ENCODE measurements at regions not wholly inside any gene's neighbourhood (a gene's known extent, or its start where the extent isn't known, plus 50 kb on each side); places are given as distances from the start of the nearest gene placed in this dataset.
"Not testable (repeated sequence)": the region's sequence is repeated elsewhere in the genome, so short reads cannot be mapped to it uniquely, and the experiment has no call there.

DNA sequence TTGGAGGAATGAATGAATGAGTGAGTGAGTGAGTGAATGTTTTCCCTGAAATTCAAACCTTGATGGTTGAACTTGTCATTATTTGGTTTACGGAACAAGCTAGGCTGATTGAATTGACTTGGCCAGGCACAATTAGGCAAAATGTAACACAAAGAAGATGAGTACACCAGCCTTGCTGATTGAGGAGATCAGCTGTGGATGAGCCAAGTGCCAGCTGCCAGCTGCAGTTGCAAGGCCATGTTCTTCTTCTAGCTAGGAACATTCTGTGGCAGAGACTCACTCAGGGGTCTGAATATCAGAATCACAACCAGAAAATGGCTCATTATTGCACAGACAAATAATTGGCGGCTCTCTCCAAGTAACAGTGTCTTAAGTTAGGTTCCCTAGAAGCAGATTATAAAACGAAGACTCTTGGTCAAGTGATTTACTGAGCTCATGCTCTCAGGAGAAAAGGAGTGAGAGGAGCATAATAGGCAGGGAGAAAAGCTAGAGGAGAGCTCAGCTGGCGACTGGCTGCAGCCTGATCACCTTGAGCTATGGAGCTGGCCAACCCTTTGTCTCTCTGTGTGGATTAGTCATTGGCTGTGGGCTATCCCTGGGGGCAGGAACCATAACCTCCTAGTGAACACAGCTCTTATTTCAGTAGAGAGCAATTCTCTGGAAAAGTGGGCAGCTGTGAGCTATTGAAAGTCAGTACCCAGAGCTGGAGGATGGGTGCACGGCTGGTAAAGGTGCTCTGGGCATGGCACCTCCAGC, 225.3 kb upstream of the SERP2 start:
- ATAC-seq (no peak), DNase-seq (no peak)
- Mint-ChIP-seq H3K27me3 (peaks cover 0 to 5% (median 0%) of the 10 kb centered on the region in 5 donors), H3K36me3 (no peaks in the 10 kb centered on the region), H3K4me1 (peaks cover 0 to 14% (median under 1%) of the 10 kb centered on the region in 4 donors), H3K27ac (no peak overlapping the region), H3K4me3 (no peak overlapping the region), H3K9me3 (no peaks in the 10 kb centered on the region)
- POLR2A ChIA-PET = no interaction called here

- POLR2A ChIA-PET, H3K9me3 Mint-ChIP-seq, ATAC-seq, DNase-seq, H3K27me3 Mint-ChIP-seq, H3K27ac Mint-ChIP-seq, H3K36me3 Mint-ChIP-seq, H3K4me3 Mint-ChIP-seq: not testable (repeated sequence)
- peaks cover 0 to 14% (median 0%) of the 10 kb centered on the region in 4 donors for H3K4me1 Mint-ChIP-seq
Observed at GRCh38 chr13:44149231-44149630, 224.4 kb upstream of the SERP2 start.

- ATAC-seq = no peak
- H3K36me3 Mint-ChIP-seq = no peaks in the 10 kb centered on the region
- H3K4me1 Mint-ChIP-seq = peaks cover 0 to 14% (median 0%) of the 10 kb centered on the region in 4 donors
- peaks cover 0 to 5% (median 0%) of the 10 kb centered on the region in 5 donors for H3K27me3 Mint-ChIP-seq
- no peak for DNase-seq
- no peak overlapping the region for H3K27ac Mint-ChIP-seq
- POLR2A ChIA-PET = no interaction called here
- no peaks in the 10 kb centered on the region for H3K9me3 Mint-ChIP-seq
- H3K4me3 Mint-ChIP-seq = no peak overlapping the region
Observed at GRCh38 chr13:44149821-44150220, 223.8 kb upstream of the SERP2 start.

GRCh38 chr13:44151474-44151873, 222.2 kb upstream of the SERP2 start:
- Mint-ChIP-seq H3K9me3 (no peaks in the 10 kb centered on the region), H3K36me3 (no peaks in the 10 kb centered on the region), H3K27me3 (peaks cover 0 to 3% (median 0%) of the 10 kb centered on the region in 5 donors), H3K4me1 (peaks cover 0 to 3% (median 0%) of the 10 kb centered on the region in 4 donors), H3K4me3 (no peak overlapping the region), H3K27ac (no peak overlapping the region)
- POLR2A ChIA-PET = no interaction called here
- DNase-seq (no peak), ATAC-seq (no peak)

DNA sequence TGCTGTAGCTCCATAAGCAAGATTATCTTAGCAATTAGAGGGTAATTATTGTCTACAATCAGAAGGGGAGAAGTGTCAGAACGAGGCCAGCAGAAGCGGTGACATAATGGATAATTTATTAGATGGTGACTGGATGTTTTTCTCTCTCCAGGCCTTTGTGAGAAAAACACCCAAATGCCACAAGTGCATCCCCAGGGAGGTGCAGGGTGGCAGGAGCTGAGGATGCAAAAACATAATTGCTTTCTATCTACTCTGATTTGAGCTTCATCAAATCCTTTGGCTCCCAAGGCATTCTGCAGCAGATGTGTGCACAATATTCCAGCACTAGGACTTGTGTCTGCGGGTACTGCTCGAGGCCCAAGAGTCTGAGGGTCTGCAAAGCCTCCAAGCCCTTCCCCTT, 220.1 kb upstream of the SERP2 start:
- POLR2A ChIA-PET = interaction anchor here (0.8 kb wide), 1 partner anchor 10 kb away, joined by 3 read pairs; no protein-coding TSS in a partner anchor
- Mint-ChIP-seq H3K36me3 (peaks cover 0 to 2% (median 0%) of the 10 kb centered on the region in 3 donors), H3K4me3 (no peak overlapping the region), H3K27me3 (peaks cover 0 to 1% (median 0%) of the 10 kb centered on the region in 5 donors), H3K4me1 (no peaks in the 10 kb centered on the region), H3K27ac (no peak overlapping the region), H3K9me3 (no peaks in the 10 kb centered on the region)
- ATAC-seq = no peak
- no peak for DNase-seq

DNA sequence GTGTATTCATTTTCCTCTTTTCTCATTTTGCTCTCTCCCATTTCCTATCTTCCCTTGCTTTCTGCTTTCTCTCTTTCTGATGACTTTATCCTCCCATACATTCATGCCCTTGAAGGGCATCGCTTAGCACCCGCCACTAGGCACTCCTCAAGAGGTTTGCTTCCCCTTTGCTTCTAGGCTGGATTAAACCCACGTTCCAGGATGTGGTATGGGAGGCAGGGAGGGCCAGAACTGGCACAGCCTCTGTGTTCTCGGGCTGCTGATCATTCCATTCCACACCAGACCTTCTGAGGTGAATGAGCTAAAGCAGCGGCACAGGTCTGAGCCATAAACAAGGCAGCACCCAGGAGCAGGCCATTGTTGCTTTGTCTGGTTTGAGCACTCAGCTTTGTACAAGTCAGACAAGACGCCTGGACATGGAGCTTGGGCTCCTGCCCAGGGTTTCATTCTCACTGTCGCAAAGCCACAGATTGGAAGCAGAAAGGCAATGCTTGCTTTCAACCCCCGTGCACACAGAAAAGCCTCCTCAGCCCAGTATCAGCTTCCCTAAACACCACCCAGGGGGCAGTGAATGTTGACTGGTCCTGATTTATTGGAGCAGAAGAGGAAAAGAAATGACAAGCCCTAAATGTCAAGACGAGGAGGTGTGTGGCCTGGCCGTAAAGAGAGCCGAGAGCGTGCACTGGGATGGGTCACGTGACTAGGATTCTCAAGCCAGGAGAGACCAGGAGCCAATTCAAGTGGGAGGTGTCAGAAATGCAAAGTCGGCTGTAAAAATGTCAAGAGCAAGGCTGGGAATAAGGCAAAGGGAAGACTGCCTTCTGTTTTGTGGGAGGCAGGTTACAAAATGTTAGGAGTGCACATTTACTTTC, 218.0 kb upstream of the SERP2 start:
- ATAC-seq (no peak), DNase-seq (no peak)
- peaks cover 0 to 2% (median 0%) of the 10 kb centered on the region in 3 donors for H3K36me3 Mint-ChIP-seq
- no peaks in the 10 kb centered on the region for H3K9me3 Mint-ChIP-seq
- peaks cover 0 to 1% (median 0%) of the 10 kb centered on the region in 5 donors for H3K27me3 Mint-ChIP-seq
- no peak overlapping the region for H3K4me3 Mint-ChIP-seq
- POLR2A ChIA-PET = no interaction called here
- no peaks in the 10 kb centered on the region for H3K4me1 Mint-ChIP-seq
- H3K27ac Mint-ChIP-seq = peak overlapping the region in 1 of 10 donors; percentile 12

DNA sequence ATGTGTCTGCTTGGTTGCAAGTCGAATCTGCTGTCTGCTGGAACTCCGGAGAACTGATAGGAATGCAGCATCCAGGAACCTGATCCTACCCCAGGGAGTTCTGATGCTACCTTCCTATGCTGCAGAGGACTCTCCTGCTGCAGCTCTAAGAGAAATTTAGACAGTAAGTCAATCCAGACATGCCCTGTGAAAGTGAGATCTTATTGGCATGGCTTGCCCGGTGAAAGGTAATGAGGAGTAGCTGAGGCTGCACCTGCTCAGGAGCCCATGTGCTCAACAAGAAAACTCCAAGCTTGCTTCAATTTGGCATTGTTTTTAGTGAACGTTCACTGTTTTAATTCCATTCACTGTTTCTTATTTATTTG, 217.3 kb upstream of the SERP2 start:
- no peak overlapping the region for H3K27ac Mint-ChIP-seq
- H3K4me1 Mint-ChIP-seq = no peaks in the 10 kb centered on the region
- POLR2A ChIA-PET = no interaction called here
- H3K27me3 Mint-ChIP-seq = peaks cover 0 to 1% (median 0%) of the 10 kb centered on the region in 5 donors
- H3K9me3 Mint-ChIP-seq = no peaks in the 10 kb centered on the region
- ATAC-seq (no peak), DNase-seq (no peak)
- H3K4me3 Mint-ChIP-seq = no peak overlapping the region
- H3K36me3 Mint-ChIP-seq = peaks cover 0 to 2% (median 0%) of the 10 kb centered on the region in 3 donors

GRCh38 chr13:44157606-44158005, 216.0 kb upstream of the SERP2 start:
- POLR2A ChIA-PET = interaction anchor here (0.6 kb wide), 1 partner anchor 268 kb away, joined by 3 read pairs; no protein-coding TSS in a partner anchor
- no peak for ATAC-seq
- DNase-seq = no peak
- H3K27ac Mint-ChIP-seq = no peak overlapping the region
- no peak overlapping the region for H3K4me3 Mint-ChIP-seq
- H3K4me1 Mint-ChIP-seq = no peaks in the 10 kb centered on the region
- H3K27me3 Mint-ChIP-seq = peaks cover 0 to 1% (median 0%) of the 10 kb centered on the region in 5 donors
- no peaks in the 10 kb centered on the region for H3K9me3 Mint-ChIP-seq
- H3K36me3 Mint-ChIP-seq = peaks cover 0 to 2% (median 0%) of the 10 kb centered on the region in 3 donors

GRCh38 chr13:44158098-44158521, 215.5 kb upstream of the SERP2 start:
- H3K4me1 Mint-ChIP-seq = no peaks in the 10 kb centered on the region
- peaks cover 0 to 2% (median 0%) of the 10 kb centered on the region in 3 donors for H3K36me3 Mint-ChIP-seq
- POLR2A ChIA-PET = no interaction called here
- no peak for ATAC-seq
- H3K9me3 Mint-ChIP-seq = no peaks in the 10 kb centered on the region
- H3K27me3 Mint-ChIP-seq = peaks cover 0 to 1% (median 0%) of the 10 kb centered on the region in 5 donors
- no peak for DNase-seq
- no peak overlapping the region for H3K4me3 Mint-ChIP-seq
- no peak overlapping the region for H3K27ac Mint-ChIP-seq

DNA sequence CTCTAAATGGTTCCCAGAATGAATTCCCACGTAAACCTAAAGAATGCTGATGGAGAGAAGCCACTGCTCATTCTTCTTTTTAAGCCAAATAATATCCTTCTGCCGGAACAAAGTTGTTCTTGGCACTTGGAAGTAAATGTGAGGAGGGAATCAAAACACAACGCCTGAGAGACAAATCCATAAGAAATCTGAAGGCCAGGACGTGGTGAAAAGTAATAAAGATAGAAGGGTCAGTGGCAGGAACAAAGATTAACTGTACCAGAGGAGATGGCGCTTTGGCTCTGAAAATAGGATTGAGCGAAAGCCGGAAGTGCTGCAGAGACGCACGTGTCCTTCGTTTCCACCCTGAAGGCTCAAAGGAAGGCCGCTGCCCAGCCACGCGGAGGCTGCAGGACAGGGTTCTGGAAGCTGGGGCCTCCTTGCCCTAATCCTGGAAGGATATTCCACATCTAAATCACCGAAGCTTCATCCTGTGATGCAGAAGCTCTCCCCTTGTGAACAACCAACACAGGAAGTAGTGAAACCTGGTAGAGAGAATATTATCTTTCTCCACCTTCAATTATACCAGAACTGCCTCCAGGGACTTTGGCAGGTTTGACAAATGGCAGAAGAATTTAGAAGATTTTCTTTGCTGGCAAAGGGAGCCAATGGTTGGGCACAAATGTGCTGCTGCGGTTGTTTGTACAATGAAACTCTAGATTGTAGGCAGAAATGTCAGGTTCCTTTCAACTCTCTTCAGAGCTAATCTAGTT, 214.6 kb upstream of the SERP2 start:
- peaks cover 0 to 2% (median 0%) of the 10 kb centered on the region in 3 donors for H3K36me3 Mint-ChIP-seq
- no peaks in the 10 kb centered on the region for H3K4me1 Mint-ChIP-seq
- no peak for ATAC-seq
- no peak for DNase-seq
- no peak overlapping the region for H3K27ac Mint-ChIP-seq
- no peaks in the 10 kb centered on the region for H3K9me3 Mint-ChIP-seq
- POLR2A ChIA-PET = no interaction called here
- H3K27me3 Mint-ChIP-seq = peaks cover 0 to 1% (median 0%) of the 10 kb centered on the region in 5 donors
- no peak overlapping the region for H3K4me3 Mint-ChIP-seq

DNA sequence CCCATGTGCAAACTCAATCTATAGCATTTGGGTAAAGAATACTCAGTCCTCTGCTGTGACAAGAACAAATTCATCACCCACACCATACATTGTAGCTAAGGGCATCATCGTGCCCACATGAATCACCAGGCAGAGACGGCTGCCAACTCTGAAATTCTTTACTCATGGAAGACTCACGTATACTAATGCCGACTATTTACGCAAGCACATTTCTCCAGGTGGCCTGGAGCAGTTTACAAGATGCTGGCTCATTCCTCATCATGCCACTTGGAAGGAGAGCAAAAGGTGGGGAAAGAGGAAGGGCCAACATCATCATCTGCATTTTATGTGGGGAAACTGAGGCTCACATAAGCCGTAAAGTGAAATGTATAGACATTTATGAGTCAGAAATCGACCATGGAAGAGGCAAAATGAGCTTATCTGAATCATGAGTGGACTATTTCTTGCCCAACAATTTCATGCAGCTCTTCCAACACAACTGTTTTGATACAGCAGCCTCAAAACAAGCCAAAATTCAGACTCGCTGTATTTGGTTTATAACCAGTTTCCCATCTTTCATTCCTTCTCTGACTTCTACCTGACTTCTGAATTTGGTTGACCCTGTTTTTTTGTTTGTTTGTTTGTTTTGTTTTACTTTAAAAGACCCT, 213.9 kb upstream of the SERP2 start:
- Mint-ChIP-seq H3K4me3 (no peak overlapping the region), H3K9me3 (no peaks in the 10 kb centered on the region), H3K36me3 (peaks cover 0 to 2% (median 0%) of the 10 kb centered on the region in 3 donors), H3K4me1 (no peaks in the 10 kb centered on the region), H3K27me3 (peaks cover 0 to 1% (median 0%) of the 10 kb centered on the region in 5 donors), H3K27ac (no peak overlapping the region)
- ATAC-seq (no peak), DNase-seq (no peak)
- POLR2A ChIA-PET = no interaction called here

DNA sequence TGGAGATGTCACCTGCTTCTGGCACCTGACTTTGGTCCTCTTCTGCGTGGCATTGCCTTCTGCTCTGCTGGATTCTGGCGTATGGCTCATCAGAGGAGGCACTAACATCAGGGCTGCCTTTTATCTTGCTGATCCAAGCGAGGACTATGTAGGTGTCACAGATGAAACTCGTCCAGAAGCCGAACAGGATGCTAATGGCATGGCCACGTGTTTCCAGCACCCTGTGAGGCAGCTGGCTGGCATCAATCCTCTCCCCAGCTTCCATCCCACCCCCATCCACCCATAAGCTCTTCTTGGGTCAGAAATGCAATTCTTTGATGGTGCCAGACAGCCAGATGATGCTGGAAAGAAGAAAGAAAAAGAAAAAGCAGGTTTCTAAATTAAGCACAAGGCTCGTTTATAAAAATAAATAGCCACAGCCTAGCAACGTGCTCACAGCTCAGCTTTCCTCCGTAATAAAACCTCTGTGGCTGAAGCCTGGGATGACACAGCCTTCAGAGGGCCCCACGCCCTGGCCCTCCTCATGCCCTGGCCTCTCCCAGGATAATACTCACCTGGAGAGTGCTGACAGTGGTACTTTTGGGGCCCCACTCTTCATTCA, 212.9 kb upstream of the SERP2 start:
- Mint-ChIP-seq H3K9me3 (no peaks in the 10 kb centered on the region), H3K27me3 (no peaks in the 10 kb centered on the region), H3K4me3 (no peak overlapping the region), H3K36me3 (peaks cover 0 to 2% (median 0%) of the 10 kb centered on the region in 3 donors), H3K27ac (no peak overlapping the region), H3K4me1 (no peaks in the 10 kb centered on the region)
- POLR2A ChIA-PET = no interaction called here
- DNase-seq = no peak
- ATAC-seq = no peak

Measured in naive thymus-derived CD8-positive, alpha-beta T cell (primary cell).